Urothelium cell line (cell line): ENCODE measurements at regions not wholly inside any gene's neighbourhood (a gene's known extent, or its start where the extent isn't known, plus 50 kb on each side); places are given as distances from the start of the nearest gene placed in this dataset.
A peak's percentile ranks its signal among the peaks of the same experiment; 100 is the strongest.

Experiments used
- DNase-seq: peaks from one replicate; pipeline ENCODE4 v3.0.0; 2011; ENCODE audit warnings: low spot score, mixed read lengths
- FAIRE-seq: peaks from 2 replicates; lab custom pipeline; 2011; peaks lifted over from hg19 to GRCh38; lab: Jason Lieb, UNC

DNA sequence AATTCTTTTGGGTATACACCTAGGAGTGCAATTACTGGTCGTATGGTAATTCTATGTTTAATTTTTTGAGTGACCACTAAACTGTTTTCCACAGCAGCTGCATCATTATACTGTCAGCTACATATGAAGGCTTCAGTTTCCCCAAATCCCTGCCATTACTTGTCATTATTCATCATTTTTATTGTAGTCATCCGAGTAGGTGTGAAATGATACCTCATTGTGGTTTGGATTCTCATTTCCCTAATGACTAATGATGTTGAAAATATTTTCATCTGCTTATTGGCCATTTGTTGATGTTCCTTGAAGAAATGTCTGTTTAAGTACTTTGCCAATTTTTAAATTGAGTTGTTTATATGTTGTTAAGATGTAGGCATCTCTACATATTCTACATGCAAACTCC, 633.6 kb upstream of the IMPG1 start:
- no peak for FAIRE-seq
- no peak for DNase-seq

DNA sequence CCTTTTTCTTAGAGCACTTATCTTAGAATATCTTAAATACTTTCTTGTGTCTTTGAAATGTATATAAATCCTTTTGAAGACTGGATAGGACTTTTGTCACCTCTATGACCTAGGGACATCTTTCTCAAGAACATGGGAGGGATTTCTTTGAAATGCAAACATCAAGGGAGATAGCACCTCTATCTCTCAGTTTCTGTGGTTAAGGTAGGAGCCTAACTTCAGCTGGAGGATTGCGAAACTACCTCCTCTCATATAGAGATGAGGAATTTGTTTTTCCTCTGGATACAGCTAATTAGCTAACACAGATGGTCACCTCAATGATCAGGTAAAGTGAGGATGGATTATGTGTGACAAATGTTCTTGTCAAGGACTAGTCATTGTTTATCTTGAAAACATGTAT, 631.3 kb upstream of the IMPG1 start:
- no peak for DNase-seq
- FAIRE-seq: no peak

DNA sequence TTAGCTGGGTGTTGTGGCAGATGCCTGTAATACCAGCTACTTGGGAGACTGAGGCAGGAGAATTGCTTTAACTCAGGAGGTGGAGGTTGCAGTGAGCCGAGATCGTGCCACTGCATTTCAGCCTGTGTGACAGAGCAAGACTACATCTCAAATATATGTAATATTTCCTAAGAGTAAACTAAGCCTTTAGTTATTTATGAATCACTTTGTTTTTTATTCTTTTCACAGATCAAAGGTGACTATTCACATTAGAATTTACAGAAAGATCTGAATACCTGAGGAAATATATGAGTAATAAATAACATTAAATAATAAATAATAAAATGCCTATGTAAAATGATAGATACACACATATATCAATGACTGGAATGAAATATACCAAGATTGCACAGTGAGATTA, 630.8 kb upstream of the IMPG1 start:
- DNase-seq (no peak), FAIRE-seq (no peak)

DNA sequence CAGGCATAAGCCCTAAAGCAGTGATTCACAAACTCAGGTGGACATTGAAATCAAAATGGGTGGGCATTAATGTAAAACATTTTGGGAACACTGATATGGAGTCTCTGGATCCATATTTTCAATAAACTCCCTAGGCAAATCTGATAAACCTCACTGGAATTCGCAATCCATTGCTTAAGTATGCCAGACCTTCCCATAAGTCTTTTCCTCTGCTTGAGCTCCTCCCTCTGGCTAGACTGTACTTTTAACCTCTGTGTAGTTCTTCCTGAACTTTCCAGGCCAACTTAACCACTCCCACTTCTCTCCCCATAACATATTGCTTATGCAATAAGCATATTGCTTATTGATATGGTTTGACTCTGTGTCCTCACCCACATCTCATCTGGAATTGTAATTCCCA, 629.7 kb upstream of the IMPG1 start:
- no peak for DNase-seq
- no peak for FAIRE-seq

DNA sequence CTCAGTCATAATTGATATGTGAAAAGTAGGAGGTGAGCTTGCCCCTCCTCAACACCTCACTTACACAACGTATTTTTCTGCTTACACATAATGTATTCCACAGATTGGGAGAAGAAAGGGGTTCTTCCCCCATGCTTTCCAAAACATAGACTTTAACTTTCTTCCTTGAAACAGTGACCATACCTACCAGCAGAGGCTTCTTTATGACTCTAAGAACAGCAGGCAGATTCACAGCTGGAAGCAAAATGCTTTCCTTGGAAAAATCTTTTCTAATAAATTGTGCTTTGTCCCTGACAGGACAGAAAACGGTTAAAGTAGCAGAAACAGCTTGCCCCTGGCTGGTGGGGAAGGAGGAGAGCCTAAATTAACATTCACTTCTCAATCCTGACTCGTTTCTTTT, 629.1 kb upstream of the IMPG1 start:
- FAIRE-seq (no peak), DNase-seq (no peak)

DNA sequence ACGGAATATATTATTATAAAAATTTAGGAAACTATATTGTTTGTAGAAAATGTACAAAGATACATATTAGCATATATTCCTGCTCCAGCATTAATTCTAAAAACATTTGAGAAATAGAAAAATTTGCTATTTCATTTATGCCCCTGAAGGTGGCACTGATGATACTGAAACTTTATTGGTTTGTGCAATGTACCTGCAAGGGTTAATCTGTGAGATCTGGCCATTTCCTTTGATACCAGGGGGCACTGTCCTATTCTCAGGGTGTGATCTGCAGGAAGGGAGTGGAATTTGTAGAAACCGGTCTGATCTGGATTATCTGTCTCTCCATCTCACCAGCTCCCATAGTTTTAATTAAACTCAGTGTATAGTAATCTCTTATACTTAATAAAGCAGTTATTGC, 625.1 kb upstream of the IMPG1 start:
- peak; percentile 5 for DNase-seq

DNA sequence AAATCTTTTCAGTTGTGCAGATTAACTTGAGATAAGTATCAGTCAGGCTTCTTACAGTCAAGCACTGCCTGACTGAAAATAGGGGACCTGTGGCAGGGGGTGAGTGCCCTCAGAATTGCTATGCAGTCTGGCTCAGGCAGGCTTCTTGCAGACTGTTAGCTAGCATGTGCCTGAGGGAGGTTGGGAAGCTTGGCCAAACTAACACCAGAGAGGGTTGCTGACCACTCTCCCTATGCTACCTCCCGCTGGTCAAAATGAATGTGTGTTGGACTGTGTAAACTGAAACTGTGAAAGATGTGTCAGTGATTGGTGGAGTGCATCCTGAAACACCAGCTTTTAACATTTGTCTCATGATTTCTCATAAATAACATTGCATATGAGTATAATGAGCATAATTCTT, 622.3 kb upstream of the IMPG1 start:
- DNase-seq (no peak), FAIRE-seq (no peak)

More for the DNA sequence above, 625.1 kb upstream of the IMPG1 start:
- no peak for FAIRE-seq

DNA sequence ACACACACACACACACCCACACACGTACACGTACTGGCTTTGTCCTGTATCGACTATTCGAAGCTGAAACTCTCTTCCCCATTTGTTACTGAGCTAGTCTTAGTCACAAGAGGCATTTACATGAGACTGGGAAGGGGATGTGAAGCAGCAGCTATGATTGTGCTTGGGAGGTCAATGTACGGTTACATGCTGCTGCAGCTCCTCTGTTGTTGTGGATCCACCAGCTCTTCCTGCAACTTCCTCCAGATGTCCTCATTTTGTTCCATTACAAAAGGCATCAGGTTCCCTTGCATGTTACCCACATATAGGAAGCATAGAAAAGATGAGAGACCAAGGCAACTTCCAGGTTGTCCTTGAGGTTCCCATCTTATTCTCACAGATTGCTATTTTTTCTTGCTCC, 612.4 kb upstream of the IMPG1 start:
- peak; percentile 1 for DNase-seq
- FAIRE-seq: no peak

DNA sequence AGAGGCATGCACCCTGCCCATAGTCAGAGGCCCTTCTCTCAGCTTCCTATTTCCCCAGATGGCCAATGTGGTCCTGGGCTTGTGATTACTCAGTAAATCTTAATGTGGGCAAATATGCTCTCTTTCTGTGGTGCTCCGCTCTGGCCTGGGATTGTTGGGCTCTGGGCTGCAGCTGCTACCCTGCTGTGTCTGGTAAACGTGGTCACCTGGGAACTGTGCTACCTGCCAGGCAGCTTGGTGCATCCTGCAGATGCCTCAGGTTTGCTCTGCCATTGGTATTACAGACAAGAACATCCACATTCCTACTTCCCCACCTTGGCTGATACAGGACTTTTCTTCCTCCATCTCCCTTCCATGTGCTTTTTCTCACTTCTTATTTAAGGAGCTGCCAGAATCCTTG, 611.5 kb upstream of the IMPG1 start:
- no peak for FAIRE-seq
- DNase-seq: no peak

DNA sequence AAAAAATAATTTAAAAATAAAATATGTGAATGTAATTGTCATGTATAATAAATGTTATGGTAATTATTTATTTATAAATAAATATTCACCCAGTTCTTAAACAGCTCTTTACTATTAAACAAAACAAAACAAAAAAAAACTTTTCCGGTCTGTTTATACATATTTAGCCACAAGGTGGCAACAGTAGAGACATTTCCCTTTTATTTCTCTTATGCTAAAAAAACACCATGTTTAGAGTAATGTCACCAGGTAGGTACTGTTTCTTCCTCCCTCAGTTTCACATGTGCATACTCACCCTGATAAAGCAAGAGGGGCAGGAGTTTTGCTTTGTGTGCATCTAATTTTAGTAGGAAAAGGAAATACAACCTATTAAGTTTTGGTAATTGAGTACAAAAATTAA, 610.4 kb upstream of the IMPG1 start:
- DNase-seq: peak; percentile 2
- no peak for FAIRE-seq

DNA sequence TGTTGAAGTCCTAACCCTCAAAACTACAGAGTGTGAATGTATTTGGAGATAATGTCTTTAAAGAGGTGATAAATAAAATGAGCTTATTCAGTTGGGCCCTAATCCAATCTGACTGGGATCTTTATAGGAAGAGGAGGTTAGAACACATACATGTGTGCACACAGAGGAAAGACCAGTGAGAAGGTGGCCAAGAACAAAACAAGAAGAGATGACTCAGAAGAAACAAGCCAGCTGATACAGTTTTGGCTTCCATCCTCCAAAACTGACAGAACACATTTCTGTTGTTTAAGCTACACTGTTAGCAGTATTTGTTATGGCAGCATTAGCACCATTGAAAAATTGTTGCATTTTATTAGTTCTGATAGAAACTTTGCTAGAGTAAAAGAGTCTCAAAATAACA, 609.3 kb upstream of the IMPG1 start:
- no peak for DNase-seq
- no peak for FAIRE-seq

DNA sequence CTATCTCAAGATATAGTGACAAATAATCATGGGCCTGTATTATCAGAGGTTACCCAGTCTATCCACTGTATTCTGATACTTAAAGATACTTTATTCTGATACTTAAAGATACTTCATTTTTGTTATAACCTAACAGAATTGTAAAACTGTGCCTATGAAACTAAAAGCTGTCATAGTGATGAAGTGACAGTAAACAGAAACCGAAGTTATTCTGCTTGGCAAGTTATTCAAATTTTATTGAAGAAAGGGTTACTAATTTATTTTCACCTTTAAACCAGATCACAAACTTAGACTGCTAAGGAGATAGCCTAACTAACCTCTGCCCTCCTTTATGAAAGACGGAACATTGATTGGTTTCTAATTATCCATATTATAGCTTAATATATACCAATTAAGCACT, 604.6 kb upstream of the IMPG1 start:
- no peak for FAIRE-seq

DNA sequence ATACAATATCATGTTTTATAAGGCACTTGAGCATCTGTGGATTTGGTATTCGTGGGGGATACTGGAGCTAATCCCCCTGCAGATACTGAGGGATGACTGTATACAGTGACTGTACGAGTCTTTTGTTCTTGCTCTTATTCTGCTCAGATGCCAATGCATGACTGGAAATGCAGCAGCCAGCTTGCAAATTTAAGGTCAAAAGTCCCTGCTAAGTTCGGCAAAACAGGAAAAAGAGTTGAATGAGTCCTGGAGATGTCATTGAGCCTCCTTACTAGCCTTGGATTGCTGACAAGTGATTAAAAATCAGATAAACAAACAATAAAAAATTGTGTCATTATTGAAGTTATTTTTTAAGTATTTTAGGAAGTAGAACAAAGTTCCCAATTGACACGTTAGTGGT, 599.3 kb upstream of the IMPG1 start:
- FAIRE-seq: no peak
- no peak for DNase-seq

More for the DNA sequence above, 604.6 kb upstream of the IMPG1 start:
- DNase-seq: no peak

DNA sequence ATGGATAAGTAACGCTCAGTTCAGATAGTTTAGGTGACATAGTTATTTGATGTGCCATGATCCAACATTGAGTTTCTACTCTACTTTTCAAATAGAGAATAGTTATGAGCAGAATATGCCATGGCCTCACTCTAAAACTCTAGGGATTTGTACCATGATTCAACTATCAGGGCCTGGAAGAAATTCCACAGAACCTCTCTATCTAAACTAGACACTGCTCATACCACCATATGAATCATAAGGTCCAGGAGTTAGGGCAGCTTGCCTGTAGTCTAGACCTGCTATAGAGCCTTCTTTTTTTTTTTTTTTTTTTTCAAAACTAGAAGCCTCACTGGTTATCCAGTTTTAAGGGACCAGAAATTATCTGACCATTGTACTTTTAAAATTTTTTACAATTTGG, 571.8 kb upstream of the IMPG1 start:
- no peak for DNase-seq
- no peak for FAIRE-seq

DNA sequence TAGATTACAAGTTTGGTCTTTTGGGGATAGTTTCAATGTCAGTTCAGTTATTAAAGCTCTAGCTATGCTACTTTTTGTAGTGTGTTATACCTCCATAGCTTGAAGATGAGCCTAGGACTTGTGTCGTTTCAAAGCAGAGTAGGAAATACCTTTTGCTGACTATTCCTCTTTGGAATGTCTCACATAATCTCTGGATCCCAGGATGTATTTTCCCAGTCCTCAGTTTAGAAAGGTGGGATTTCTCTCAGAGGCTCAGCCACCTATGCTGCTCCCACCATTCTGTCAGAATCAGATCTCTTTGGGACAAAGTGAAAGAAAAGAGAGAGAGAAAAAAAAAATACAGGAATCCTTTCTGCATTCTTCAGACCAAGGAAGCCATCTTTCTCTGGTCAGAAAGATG, 567.5 kb upstream of the IMPG1 start:
- DNase-seq (no peak), FAIRE-seq (no peak)

DNA sequence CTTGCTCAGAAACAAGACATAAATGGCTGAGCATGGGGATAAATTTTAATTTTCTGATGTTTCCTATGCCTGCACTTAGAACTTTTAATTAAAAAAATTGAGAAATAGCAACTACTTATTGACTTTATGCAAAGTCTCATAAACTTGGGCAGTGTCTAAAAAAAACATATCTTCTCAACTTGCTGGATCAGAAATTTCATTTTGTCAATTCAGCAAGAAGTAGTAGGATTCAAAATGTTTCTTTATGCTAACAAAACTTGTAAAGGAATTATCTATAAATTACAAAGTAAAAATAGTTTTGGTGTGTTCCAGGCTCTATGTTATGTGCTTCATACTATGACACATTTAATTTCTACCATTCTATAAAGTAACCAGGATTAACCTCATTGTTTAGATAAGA, 562.2 kb upstream of the IMPG1 start:
- DNase-seq (no peak), FAIRE-seq (no peak)

DNA sequence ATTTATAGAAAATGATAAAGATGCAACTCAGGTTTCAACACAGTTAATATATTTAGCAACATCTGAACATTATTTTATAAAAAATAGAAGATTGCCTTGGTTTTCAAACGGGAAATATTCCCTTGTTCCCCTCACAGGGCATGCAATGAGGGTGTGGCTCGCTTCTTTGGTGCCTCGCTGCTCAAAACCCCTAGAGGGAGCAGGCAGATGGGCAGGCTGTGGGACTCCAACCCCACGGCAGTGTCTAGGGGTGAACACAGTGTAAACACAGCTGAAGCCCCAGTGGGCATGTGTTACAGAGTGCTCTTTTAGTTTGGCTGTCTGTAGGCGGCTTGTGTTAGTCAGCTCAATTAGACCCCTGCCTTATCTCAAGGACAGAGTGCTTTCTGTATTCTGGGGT, 560.8 kb upstream of the IMPG1 start:
- DNase-seq (no peak), FAIRE-seq (no peak)

DNA sequence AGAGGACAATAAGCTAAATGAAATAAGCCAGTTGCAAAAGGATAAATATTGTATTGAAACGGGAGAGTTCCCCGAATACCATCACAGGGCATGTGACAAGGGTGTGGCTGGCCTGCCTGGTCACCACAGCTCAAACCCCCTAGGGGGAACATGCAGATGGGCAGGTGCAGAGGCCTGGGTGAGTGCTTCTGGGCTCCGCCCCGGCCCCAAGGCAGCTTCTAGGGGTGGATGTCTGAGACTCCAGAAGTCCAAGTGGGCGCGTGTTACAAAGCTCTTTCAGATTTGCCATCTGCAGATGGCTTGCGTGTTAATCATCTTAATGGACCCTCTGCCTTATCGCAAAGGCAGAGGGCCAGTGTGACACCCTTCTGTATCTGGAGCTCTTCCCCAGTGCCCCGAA, 559.2 kb upstream of the IMPG1 start:
- FAIRE-seq (no peak), DNase-seq (no peak)

DNA sequence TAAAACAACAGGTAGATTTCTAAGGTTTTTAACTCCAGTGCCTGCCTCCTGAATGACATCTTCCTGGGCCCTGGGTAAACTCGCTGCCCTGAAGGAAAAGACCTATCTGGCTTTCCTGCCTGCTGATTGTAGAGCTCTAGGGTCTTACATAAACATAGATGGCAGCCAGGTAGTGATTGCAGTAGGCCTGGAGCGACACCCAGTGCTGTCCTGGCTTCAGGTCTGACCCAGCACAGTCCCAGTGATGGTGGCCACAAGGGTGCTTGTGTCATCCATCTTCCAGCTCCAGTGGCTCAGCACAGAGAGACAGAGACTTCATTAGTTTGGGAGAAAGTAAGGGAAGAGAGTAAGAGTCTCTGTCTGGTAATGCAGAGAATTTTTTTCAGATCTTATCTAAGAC, 542.9 kb upstream of the IMPG1 start:
- FAIRE-seq (no peak), DNase-seq (no peak)

DNA sequence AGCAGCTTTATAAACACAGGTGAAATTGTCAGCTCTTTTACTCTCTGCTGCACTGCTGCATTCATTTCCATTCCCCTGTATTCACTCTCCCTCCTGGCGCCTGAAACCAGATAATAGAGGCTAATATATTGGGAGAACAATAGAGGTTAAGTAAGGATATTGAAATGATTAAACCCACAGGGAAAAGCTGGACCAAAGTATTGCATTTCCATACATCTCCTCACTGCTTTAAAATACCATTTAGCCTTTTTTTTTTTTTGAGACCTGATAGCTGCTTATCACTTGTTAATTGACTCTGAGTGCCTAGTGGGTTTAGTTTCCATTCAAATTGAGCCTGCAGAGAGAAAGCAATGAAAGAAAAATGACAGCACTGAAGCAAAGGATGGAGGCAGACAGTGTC, 540.5 kb upstream of the IMPG1 start:
- DNase-seq: no peak
- FAIRE-seq: no peak

DNA sequence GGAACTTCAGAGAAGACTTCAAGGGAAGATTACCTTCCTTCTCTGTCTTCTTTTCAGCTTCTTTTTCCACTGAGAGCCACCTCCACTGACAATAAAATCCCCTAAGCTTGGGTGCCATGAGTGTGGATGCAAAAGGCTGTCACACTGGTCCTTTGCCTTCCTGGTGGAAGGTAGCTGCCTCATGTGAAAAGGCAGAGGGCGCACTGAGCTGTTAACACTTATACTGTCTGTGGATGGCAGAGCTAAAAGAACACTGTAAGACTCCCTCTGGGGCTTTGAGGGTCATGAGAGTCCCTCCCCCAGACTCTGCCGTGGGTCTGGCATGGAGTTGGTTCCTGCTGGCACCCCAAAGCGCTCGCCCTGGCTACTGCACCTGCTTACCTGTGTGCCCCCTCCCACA, 536.7 kb upstream of the IMPG1 start:
- DNase-seq (no peak), FAIRE-seq (no peak)

DNA sequence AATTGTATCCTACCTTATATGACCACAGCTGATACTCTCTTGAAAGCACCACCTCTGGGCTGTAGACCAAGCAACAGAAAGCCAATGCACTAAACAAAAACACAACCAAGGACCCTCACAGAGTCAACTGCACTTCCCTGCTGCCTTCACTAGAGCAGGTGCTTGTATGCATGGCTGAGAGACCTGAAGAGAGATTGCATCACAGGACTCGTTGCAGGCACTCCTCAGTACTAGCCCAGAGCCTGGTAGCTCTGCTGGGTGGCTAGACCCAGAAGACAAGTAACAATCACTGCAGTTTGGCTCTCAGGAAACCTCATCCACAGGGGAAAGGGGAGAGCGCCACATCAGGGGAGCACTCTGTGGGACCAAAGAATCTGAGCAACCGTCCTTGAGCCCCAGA, 521.6 kb upstream of the IMPG1 start:
- DNase-seq (no peak), FAIRE-seq (no peak)

DNA sequence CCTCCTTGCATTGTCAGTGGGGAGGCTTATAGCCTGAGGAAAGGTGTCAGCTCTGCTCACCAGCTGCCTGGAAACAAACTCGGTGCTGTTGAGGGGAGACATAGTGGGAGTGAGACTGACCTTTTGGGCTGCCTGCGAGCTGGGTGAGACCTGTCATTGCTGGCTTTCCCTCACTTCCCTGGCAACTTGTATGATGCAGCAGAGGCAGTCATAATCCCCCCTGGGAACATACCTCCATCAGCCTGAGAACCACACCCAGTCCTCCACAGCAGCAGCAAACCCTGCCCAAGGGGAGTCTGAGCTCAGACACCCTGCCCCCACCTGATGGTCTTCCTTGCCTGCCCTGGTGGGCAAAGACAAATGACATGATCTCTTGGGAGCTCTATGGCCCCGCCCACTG, 521.2 kb upstream of the IMPG1 start:
- no peak for DNase-seq
- no peak for FAIRE-seq

DNA sequence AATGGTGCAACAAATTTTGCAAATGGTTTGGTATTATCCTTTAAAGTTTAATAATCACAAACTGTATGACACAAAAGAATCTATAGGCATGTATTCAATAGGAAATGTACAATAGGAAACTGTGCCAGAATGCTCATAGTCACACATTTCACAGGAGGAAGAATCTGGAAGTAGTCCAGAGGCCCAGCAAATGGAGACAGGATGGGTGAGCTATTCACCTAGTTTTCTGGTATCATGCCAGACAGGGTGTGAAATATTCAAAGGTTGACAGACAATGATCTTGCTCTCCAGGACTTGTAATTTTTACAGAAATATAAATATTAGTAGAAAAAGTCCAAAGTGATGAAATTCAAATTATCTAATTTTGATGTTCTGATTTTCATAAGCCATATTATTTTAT, 520.1 kb upstream of the IMPG1 start:
- DNase-seq: no peak
- no peak for FAIRE-seq
